CD1c-positive myeloid dendritic cell (primary cell): ENCODE measurements at regions not wholly inside any gene's neighbourhood (a gene's known extent, or its start where the extent isn't known, plus 50 kb on each side); places are given as distances from the start of the nearest gene placed in this dataset.
"Not testable (repeated sequence)": the region's sequence is repeated elsewhere in the genome, so short reads cannot be mapped to it uniquely, and the experiment has no call there.

Experiments
- DNase-seq: peaks from one replicate; pipeline ENCODE4 v3.0.0-alpha.2; 2016; ENCODE audit errors: extremely low spot score

GRCh38 chr1:203998571-203998970 is 74.3 kb upstream of the SOX13 start:
- not testable (repeated sequence) for DNase-seq

GRCh38 chr1:203999618-204000017 is 73.3 kb upstream of the SOX13 start:
- DNase-seq: no peak

GRCh38 chr1:204001166-204001901 is 71.6 kb upstream of the SOX13 start:
- no peak for DNase-seq

- no peak for DNase-seq
These were observed 70.3 kb upstream of the SOX13 start for GRCh38 chr1:204002614-204003013.

GRCh38 chr1:204003536-204003935 is 69.4 kb upstream of the SOX13 start:
- DNase-seq: no peak

GRCh38 chr1:204011426-204011825 is 61.5 kb upstream of the SOX13 start:
- DNase-seq: no peak

DNA sequence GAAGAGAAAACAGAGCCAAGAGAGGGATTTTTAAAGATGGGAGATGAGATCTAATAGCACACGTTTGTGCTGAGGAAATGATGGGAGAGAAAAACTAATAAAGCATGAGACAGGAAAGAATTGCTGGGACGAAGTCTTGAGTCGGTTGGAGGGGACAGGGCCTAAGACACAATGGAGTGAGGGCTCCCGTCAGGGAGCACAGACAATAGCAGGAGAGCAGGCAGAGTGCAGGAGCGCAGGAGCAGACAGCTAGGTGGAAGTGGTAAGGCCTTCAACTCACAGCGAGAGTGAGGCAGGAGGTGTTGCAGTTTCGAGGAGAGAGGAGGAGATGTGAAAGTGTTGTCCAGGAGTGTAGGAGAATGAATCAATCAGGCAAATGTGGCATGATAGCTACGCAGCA is 59.9 kb upstream of the SOX13 start:
- no peak for DNase-seq

GRCh38 chr1:204014336-204014735 is 58.6 kb upstream of the SOX13 start:
- DNase-seq: no peak

DNA sequence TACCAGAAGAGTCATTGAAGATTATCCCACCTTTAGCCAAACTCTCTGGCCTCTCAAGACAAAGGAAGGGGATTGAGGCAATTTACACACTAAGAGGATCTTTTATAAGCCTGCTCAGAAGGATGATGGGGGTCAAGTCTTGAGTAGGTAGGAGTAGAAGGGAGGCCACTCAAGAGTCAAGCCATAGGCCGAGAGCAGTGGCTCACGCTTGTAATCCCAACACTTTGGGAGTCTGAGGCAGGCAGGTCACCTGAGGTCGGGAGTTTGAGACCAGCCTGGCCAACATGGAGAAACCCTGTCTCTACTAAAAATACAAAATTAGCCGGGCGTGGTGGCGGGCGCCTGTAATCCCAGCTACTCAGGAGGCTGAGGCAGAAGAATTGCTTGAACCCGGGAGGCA is 58.0 kb upstream of the SOX13 start:
- not testable (repeated sequence) for DNase-seq

GRCh38 chr1:204017032-204017431 is 55.9 kb upstream of the SOX13 start:
- DNase-seq: no peak

DNA sequence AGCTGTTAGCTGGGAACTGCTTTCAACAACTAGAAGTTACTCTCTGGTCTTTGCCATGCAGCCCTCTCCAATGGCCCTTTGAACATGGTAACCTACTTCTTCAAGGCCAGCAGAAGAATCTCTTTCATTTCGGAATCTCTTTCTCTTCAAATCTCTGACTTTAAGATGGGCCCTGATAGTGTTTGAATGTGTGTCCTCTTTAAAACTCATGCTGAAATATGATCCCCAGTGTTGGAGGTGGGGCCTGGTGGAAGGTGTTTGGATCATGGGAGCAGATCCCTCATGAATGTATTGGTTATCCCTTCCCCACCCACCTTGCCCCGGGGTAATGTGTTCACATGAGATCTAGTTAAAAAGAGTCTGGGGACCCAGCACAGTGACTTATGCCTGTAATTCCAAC is 54.5 kb upstream of the SOX13 start:
- no peak for DNase-seq
